A549 (cell line): ENCODE measurements at regions not wholly inside any gene's neighbourhood (a gene's known extent, or its start where the extent isn't known, plus 50 kb on each side); places are given as distances from the start of the nearest gene placed in this dataset.

ENCODE experiments used
- ATAC-seq, 2 experiments: fragments of 200-7000 bp in 1 of 2; fragments of >200 bp in 1 of 2; cut with Nextera tagmentation in 1 of 2; cut with Tn5 transposase in 1 of 2; 3 replicates each; pipeline versions ENCODE4 v1.8.0 to v1.9.1; 2018 to 2020; ENCODE audit warnings: mild to moderate bottlenecking in 1 of 2, moderate library complexity in 1 of 2
- CTCF ChIA-PET: fragments of 300-600 bp; sonication (Branson Sonifier 250); formaldehyde crosslinking; extraction: SDS; loops from one replicate; lab custom pipeline; 2021; ENCODE audit warnings: antibody characterized with exemption, inconsistent platforms; lab: Yijun Ruan, JAX
- POLR2A ChIA-PET: fragments of 350-600 bp; formaldehyde crosslinking; extraction: SDS; loops from one replicate; lab custom pipeline; 2021; ENCODE audit warnings: antibody characterized with exemption, inconsistent platforms; lab: Yijun Ruan, JAX
- DNase-seq, 2 experiments: peaks; one replicate each; pipeline versions ENCODE4 v3.0.0 to v3.0.0-alpha.2; 2011 to 2016; ENCODE audit warnings: low read depth in 1 of 2, low spot score in 1 of 2
- FAIRE-seq: peaks from 2 replicates; lab custom pipeline; 2011; peaks lifted over from hg19 to GRCh38; lab: Jason Lieb, UNC
- H3K27ac ChIP-seq, 2 experiments: fragments of >200 bp; sonication (Bioruptor Twin); formaldehyde crosslinking; 3 replicates each; pipeline ENCODE4 v1.5.1; 2016 to 2017
- H3K4me1 ChIP-seq: fragments of >200 bp; sonication (Bioruptor Twin); formaldehyde crosslinking; 3 replicates; pipeline ENCODE4 v1.6.1; 2016
- H3K4me2 ChIP-seq: fragments of >200 bp; sonication (Bioruptor Twin); formaldehyde crosslinking; 3 replicates; pipeline ENCODE4 v1.6.1; 2016
- H3K4me3 ChIP-seq: fragments of >200 bp; sonication (Bioruptor Twin); formaldehyde crosslinking; 3 replicates; pipeline ENCODE4 v1.5.1; 2016
- H3K9me3 ChIP-seq: fragments of >200 bp; sonication (Bioruptor Twin); formaldehyde crosslinking; 3 replicates; pipeline ENCODE4 v1.6.1; 2016
- CBX8 ChIP-seq: fragments of 200-600 bp; sonication (generic); IDR thresholded peaks from 2 replicates; pipeline ENCODE4 v1.6.1; 2016
- CHD2 ChIP-seq: fragments of 150-350 bp; IDR thresholded peaks from 2 replicates; pipeline ENCODE4 v1.6.1; 2014; ENCODE audit warnings: low read length; ENCODE audit not compliant: partially characterized antibody
- EHMT2 ChIP-seq: fragments of 200-600 bp; sonication (generic); IDR thresholded peaks from 2 replicates; pipeline ENCODE4 v1.6.1; 2016; ENCODE audit warnings: antibody characterized with exemption, low read depth, mild to moderate bottlenecking, moderate library complexity
- EP300 ChIP-seq, 2 experiments: fragments of >200 bp; sonication (Bioruptor Twin); formaldehyde crosslinking; IDR thresholded peaks; 2 replicates in 1 of 2; 3 replicates in 1 of 2; pipeline ENCODE4 v1.6.1; 2016 to 2017
- ESRRA ChIP-seq: fragments of 150-350 bp; IDR thresholded peaks from 2 replicates; pipeline ENCODE4 v1.6.1; 2014; ENCODE audit warnings: mild to moderate bottlenecking, low read length, borderline replicate concordance
- FOSB ChIP-seq: fragments of 250-450 bp; sonication (Bioruptor Pico); IDR thresholded peaks from 2 replicates; pipeline ENCODE4 v1.5.0; 2020; ENCODE audit warnings: mild to moderate bottlenecking, moderate library complexity
- HDAC2 ChIP-seq: fragments of 200-600 bp; sonication (generic); IDR thresholded peaks from 2 replicates; pipeline ENCODE4 v1.6.1; 2016
- HOXB13 ChIP-seq: fragments of 250-450 bp; sonication (Bioruptor Pico); IDR thresholded peaks from 2 replicates; pipeline ENCODE4 v1.5.0; 2020; ENCODE audit warnings: low read depth, mild to moderate bottlenecking, moderate library complexity
- KDM5A ChIP-seq: fragments of 200-600 bp; sonication (generic); IDR thresholded peaks from 2 replicates; pipeline ENCODE4 v1.6.1; 2016; ENCODE audit warnings: antibody characterized with exemption, mild to moderate bottlenecking
- MAZ ChIP-seq: fragments of 150-350 bp; IDR thresholded peaks from 2 replicates; pipeline ENCODE4 v1.6.1; 2014; ENCODE audit warnings: antibody characterized with exemption, low read depth, low read length, borderline replicate concordance
- NPAS2 ChIP-seq: fragments of 250-450 bp; sonication (Bioruptor Pico); IDR thresholded peaks from 2 replicates; pipeline ENCODE4 v1.8.0; 2022; ENCODE audit warnings: mild to moderate bottlenecking, moderate library complexity, borderline replicate concordance
- PHF8 ChIP-seq: fragments of 200-600 bp; sonication (generic); IDR thresholded peaks from 2 replicates; pipeline ENCODE4 v1.6.1; 2016; ENCODE audit warnings: low read depth, mild to moderate bottlenecking, antibody characterized with exemption, moderate library complexity, borderline replicate concordance
- POLR2AphosphoS2 ChIP-seq: conservative IDR thresholded peaks from 2 replicates; pipeline ENCODE4 v1.6.1; 2012; ENCODE audit warnings: low read length, improper control_type of control experiment, inconsistent platforms
- RARB ChIP-seq: fragments of 250-450 bp; sonication (Bioruptor Pico); IDR thresholded peaks from 2 replicates; pipeline ENCODE4 v1.8.0; 2021; ENCODE audit warnings: mild to moderate bottlenecking, moderate library complexity
- RCOR1 ChIP-seq: fragments of 150-350 bp; IDR thresholded peaks from 2 replicates; pipeline ENCODE4 v1.6.1; 2014; ENCODE audit warnings: antibody characterized with exemption, low read length, low read depth
- RFX5 ChIP-seq: fragments of 450-650 bp; IDR thresholded peaks from 2 replicates; pipeline ENCODE4 v1.7.1; 2014; ENCODE audit warnings: antibody characterized with exemption, mild to moderate bottlenecking, moderate library complexity
- SMC3 ChIP-seq: fragments of >200 bp; sonication (Bioruptor Twin); formaldehyde crosslinking; IDR thresholded peaks from 3 replicates; pipeline ENCODE4 v1.6.1; 2018; ENCODE audit warnings: inconsistent platforms
- TP53 ChIP-seq: fragments of 250-450 bp; sonication (Bioruptor Pico); IDR thresholded peaks from 2 replicates; pipeline ENCODE4 v1.5.0; 2021; ENCODE audit warnings: mild to moderate bottlenecking, moderate library complexity
- ZC3H11A ChIP-seq: fragments of 450-650 bp; IDR thresholded peaks from 2 replicates; pipeline ENCODE4 v1.6.1; 2014; ENCODE audit warnings: antibody characterized with exemption, mild to moderate bottlenecking
- ZFP36 ChIP-seq: fragments of 450-650 bp; IDR thresholded peaks from 2 replicates; pipeline ENCODE4 v1.6.1; 2014; ENCODE audit warnings: borderline replicate concordance; ENCODE audit not compliant: partially characterized antibody
- WGBS: methylation state at CpG from one replicate; pipeline ENCODE4 v1.1.6; 2017; ENCODE audit errors: missing lambda C conversion rate; 5-methylcytosine and 5-hydroxymethylcytosine counted together
- TF ChIP-seq, protein P1 (sequence below): fragments of >200 bp; sonication (Bioruptor Twin); formaldehyde crosslinking; IDR thresholded peaks from 3 replicates; pipeline ENCODE4 v1.5.1; 2016
- TF ChIP-seq, protein P2 (sequence below): fragments of >200 bp; sonication (Bioruptor Twin); formaldehyde crosslinking; IDR thresholded peaks from 2 replicates; pipeline ENCODE4 v1.6.1; 2016
- TF ChIP-seq, protein P3 (sequence below): fragments of 250-450 bp; sonication (Bioruptor Pico); IDR thresholded peaks from 2 replicates; pipeline ENCODE4 v1.5.0; 2020; ENCODE audit warnings: low read depth, mild to moderate bottlenecking, moderate library complexity
- TF ChIP-seq, protein P4 (sequence below): fragments of >200 bp; sonication (Bioruptor Twin); formaldehyde crosslinking; IDR thresholded peaks from 3 replicates; pipeline ENCODE4 v1.6.1; 2016

DNA sequence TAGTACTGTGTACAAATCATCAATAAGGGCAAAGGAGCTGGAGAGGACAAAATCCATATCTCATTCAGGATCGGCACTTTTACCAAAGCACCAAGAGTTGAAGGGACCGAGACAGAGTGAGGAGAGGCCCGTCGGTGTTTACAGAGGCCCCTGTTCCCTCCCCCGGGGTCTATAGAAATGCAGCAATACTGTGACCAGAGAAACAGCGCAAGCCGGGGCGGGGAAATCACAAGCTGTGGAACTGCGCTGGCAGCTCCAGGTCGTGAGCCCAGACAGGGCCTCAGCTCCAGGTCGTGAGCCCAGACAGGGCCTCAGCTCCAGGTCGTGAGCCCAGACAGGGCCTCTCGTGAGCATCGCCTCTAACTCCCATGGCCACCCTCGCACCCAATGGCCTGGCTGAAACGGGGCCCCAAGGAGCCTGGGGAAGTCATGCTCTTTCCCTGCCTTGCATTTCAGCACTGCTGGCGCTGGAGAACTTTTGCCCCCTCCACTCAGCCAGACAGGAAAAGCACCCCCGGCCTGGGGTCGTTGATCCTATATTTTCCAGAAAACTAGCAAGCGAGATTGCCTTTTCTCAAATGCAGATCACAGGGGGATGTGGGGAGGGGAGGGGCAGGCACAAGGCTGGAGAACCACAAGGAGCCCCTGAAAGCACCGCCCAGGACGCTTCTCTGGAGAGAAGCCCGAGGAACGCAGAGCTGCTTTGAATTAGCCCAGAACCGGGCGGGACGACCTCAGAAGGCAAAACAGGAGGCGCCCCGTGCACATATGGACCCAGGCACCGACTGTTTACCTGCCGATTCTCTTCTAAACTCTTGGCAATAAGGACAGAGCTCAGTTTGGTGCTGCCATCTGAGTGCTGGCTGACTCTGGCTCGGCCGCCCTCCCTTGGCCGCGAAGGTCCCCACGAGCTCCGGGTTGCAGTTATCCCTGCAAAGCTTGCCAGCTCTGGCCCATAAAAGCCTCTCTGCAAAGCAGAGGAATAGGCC is 223.7 kb downstream of the ACKR3 start:
- TF ChIP-seq TP53 (CRISPR knock-in tag) (no peak), RARB (CRISPR knock-in tag) (no peak), POLR2AphosphoS2 (no peak), CBX8 (no peak)
- TF ChIP-seq, all 56 proteins: peak for 0
- no peak for FAIRE-seq
- ATAC-seq: no peak
- Histone ChIP-seq H3K4me1 (no peaks in the 10 kb centered on the region), H3K27ac (no peak overlapping the region), H3K4me2 (no peak overlapping the region), H3K4me3 (no peak overlapping the region), H3K9me3 (no peaks in the 10 kb centered on the region)
- CTCF ChIA-PET: no interaction called here
- WGBS: 79% methylated on average over 30 of the region's 37 CpGs
- DNase-seq: no peak
- POLR2A ChIA-PET: interaction anchor here (0.7 kb wide), 1 partner anchor 720 kb away, joined by 3 read pairs; no protein-coding TSS in a partner anchor

- TF ChIP-seq SMC3 (no peak), RCOR1 (no peak), NPAS2 (CRISPR knock-in tag) (no peak), KDM5A (no peak), RFX5 (no peak), PHF8 (no peak)
- TF ChIP-seq, protein P1, sequence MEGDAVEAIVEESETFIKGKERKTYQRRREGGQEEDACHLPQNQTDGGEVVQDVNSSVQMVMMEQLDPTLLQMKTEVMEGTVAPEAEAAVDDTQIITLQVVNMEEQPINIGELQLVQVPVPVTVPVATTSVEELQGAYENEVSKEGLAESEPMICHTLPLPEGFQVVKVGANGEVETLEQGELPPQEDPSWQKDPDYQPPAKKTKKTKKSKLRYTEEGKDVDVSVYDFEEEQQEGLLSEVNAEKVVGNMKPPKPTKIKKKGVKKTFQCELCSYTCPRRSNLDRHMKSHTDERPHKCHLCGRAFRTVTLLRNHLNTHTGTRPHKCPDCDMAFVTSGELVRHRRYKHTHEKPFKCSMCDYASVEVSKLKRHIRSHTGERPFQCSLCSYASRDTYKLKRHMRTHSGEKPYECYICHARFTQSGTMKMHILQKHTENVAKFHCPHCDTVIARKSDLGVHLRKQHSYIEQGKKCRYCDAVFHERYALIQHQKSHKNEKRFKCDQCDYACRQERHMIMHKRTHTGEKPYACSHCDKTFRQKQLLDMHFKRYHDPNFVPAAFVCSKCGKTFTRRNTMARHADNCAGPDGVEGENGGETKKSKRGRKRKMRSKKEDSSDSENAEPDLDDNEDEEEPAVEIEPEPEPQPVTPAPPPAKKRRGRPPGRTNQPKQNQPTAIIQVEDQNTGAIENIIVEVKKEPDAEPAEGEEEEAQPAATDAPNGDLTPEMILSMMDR: no peak
- no peak for FAIRE-seq
- H3K4me2 ChIP-seq: no peak overlapping the region
- no peak for DNase-seq
- no peaks in the 10 kb centered on the region for H3K4me1 ChIP-seq
- ChIA-PET CTCF (no interaction called here), POLR2A (interaction anchor here (0.7 kb wide), 1 partner anchor 719 kb away, joined by 3 read pairs; no protein-coding TSS in a partner anchor)
- 55% methylated on average over 14 of the region's 14 CpGs for WGBS
- no peaks in the 10 kb centered on the region for H3K9me3 ChIP-seq
- H3K27ac ChIP-seq: no peak overlapping the region
- no peak for ATAC-seq
- H3K4me3 ChIP-seq: no peak overlapping the region
These were observed 224.7 kb downstream of the ACKR3 start for GRCh38 chr2:236794176-236794957.

GRCh38 chr2:236795169-236795860 is 225.7 kb downstream of the ACKR3 start:
- no peak for DNase-seq
- ATAC-seq: no peak
- WGBS: 57% methylated on average over 9 of the region's 11 CpGs
- FAIRE-seq: no peak
- TF ChIP-seq, protein P2, sequence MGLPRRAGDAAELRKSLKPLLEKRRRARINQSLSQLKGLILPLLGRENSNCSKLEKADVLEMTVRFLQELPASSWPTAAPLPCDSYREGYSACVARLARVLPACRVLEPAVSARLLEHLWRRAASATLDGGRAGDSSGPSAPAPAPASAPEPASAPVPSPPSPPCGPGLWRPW: no peak
- TF ChIP-seq MAZ (no peak), KDM5A (no peak), ESRRA (no peak), HOXB13 (CRISPR knock-in tag) (no peak), HDAC2 (no peak), CBX8 (no peak), EHMT2 (no peak), FOSB (no peak), CHD2 (no peak), ZC3H11A (no peak), EP300 (IDR thresholded peaks at IDR 0.05) (no peak), POLR2AphosphoS2 (no peak), ZFP36 (no peak)
- TF ChIP-seq, protein P3, sequence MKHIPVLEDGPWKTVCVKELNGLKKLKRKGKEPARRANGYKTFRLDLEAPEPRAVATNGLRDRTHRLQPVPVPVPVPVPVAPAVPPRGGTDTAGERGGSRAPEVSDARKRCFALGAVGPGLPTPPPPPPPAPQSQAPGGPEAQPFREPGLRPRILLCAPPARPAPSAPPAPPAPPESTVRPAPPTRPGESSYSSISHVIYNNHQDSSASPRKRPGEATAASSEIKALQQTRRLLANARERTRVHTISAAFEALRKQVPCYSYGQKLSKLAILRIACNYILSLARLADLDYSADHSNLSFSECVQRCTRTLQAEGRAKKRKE: no peak
- TF ChIP-seq, protein P4, sequence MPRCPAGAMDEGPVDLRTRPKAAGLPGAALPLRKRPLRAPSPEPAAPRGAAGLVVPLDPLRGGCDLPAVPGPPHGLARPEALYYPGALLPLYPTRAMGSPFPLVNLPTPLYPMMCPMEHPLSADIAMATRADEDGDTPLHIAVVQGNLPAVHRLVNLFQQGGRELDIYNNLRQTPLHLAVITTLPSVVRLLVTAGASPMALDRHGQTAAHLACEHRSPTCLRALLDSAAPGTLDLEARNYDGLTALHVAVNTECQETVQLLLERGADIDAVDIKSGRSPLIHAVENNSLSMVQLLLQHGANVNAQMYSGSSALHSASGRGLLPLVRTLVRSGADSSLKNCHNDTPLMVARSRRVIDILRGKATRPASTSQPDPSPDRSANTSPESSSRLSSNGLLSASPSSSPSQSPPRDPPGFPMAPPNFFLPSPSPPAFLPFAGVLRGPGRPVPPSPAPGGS: no peak
- TF ChIP-seq, all 56 proteins: peak for 0
- no peak overlapping the region for H3K27ac ChIP-seq
- CTCF ChIA-PET: no interaction called here
- no peak overlapping the region for H3K4me2 ChIP-seq
- POLR2A ChIA-PET: no interaction called here
- no peak overlapping the region for H3K4me3 ChIP-seq
- H3K4me1 ChIP-seq: no peaks in the 10 kb centered on the region
- no peaks in the 10 kb centered on the region for H3K9me3 ChIP-seq
